HTR-8/SVneo (cell line): ENCODE measurements at regions not wholly inside any gene's neighbourhood (a gene's known extent, or its start where the extent isn't known, plus 50 kb on each side); places are given as distances from the start of the nearest gene placed in this dataset.

Experiments used
- DNase-seq: peaks from one replicate; pipeline ENCODE4 v3.0.0; 2011; ENCODE audit warnings: low spot score, mixed read lengths; ENCODE audit not compliant: insufficient read length
- FAIRE-seq: peaks from 2 replicates; lab custom pipeline; 2011; peaks lifted over from hg19 to GRCh38; lab: Jason Lieb, UNC

- FAIRE-seq (no peak), DNase-seq (no peak)
Observed at GRCh38 chr16:22751104-22751667, 62.8 kb upstream of the HS3ST2 start.

GRCh38 chr16:22751685-22752084 is 62.3 kb upstream of the HS3ST2 start:
- DNase-seq = no peak
- no peak for FAIRE-seq

DNA sequence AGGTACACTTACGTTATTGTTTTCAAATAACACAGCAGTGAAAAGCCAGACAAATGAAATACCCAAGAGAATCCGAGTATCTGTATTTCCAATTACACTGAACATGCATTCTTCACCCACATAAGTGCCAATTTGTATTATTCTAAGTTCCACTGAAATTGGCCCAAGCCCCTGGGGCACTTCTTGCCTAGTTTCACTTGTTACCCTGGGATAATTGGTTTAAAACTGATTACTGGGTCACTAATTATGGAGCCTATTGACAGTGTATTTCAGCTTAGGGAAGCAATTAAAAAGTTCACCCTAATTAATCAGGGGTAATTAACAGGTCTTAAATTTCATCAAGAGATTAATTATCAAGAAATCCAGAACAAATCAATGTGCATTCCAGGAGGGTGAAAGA is 60.5 kb upstream of the HS3ST2 start:
- no peak for DNase-seq
- no peak for FAIRE-seq

DNA sequence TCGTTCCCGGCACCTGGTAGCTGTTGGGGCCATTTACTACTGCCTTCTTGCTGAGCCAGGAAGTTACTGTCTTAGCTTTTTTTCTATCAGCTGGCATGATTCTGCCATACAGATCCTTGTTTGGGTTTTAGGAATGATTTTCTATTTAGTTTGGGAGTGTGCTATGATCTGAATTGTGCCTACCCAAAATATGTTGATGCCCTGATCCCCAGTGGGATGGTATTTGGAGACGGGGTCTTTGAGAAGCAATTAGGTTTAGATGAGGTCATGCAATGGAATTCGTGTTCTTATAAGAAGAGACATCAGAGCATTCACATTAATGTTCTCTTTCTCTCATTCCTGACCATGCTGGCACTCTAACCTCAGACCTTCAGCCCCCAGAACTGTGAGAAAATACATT is 59.4 kb upstream of the HS3ST2 start:
- FAIRE-seq (no peak), DNase-seq (no peak)

DNA sequence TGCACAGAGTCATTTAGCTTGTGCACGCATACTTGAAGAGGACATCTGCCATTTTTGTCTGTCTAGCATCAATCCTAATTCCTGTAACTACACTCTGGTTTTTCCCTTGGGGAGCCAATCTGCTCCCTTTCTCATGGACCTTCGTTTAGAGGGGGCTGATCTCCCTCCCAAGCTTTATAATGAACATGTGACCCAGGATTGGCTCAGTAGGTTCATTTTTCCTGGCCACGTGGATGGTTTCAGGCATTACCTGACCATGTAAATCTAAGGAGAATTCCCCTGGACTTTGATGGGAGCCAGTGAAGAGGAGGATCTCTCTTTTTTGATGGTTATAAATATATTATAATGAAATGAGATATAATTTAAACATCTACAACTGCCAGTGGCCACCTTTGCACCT is 56.8 kb upstream of the HS3ST2 start:
- FAIRE-seq = no peak
- DNase-seq = no peak

GRCh38 chr16:22762486-22762885 is 51.5 kb upstream of the HS3ST2 start:
- no peak for FAIRE-seq

GRCh38 chr16:22763437-22764080 is 50.4 kb upstream of the HS3ST2 start:
- DNase-seq = no peak
- FAIRE-seq = no peak

More at GRCh38 chr16:22762486-22762885, 51.5 kb upstream of the HS3ST2 start:
- no peak for DNase-seq
